ENCODE measurements at regions not wholly inside any gene's neighbourhood (a gene's known extent, or its start where the extent isn't known, plus 50 kb on each side); places are given as distances from the start of the nearest gene placed in this dataset.
"Not testable (repeated sequence)": the region's sequence is repeated elsewhere in the genome, so short reads cannot be mapped to it uniquely, and the experiment has no call there.

- Histone ChIP-seq H3K4me3 (ENCODE audit: low read depth, low read length, poor library complexity, severe bottlenecking) (peak overlapping the region; percentile 47), H3K4me1 (ENCODE audit: insufficient read depth, low read length, poor library complexity, severe bottlenecking) (peaks cover 16% of the 10 kb centered on the region), H3K9me3 (ENCODE audit: low read depth, low read length, poor library complexity, severe bottlenecking) (no peaks in the 10 kb centered on the region), H3K27me3 (replicated peaks; ENCODE audit: insufficient read depth, low read depth, low read length, poor library complexity) (no peaks in the 10 kb centered on the region), H3K27ac (ENCODE audit: low read depth, low read length, poor library complexity, severe bottlenecking) (peak overlapping the region; percentile 91), H3K36me3 (ENCODE audit: insufficient read depth, low read length, poor library complexity, severe bottlenecking) (no peaks in the 10 kb centered on the region)
- ChIA-PET POLR2A (ENCODE audit: low non-redundant PET) (no interaction called here), CTCF (no interaction called here)
- intact Hi-C loops (cut with micrococcal nuclease; ENCODE audit: unreplicated experiment): no loop called here
- TF ChIP-seq CTCF (conservative IDR thresholded peaks at IDR 0.05; ENCODE audit: low read depth, low read length) (no peak), EZH2 (IDR thresholded peaks at IDR 0.05; ENCODE audit: borderline replicate concordance, low read depth, low read length, poor library complexity, severe bottlenecking) (no peak)
- peak; percentile 41 for DNase-seq (ENCODE audit: low spot score)
- BruUV-seq (replicated peaks): no TSS peak
Observed at GRCh38 chr9:129414377-129414992, 206.4 kb downstream of the C9orf50 start.

DNA sequence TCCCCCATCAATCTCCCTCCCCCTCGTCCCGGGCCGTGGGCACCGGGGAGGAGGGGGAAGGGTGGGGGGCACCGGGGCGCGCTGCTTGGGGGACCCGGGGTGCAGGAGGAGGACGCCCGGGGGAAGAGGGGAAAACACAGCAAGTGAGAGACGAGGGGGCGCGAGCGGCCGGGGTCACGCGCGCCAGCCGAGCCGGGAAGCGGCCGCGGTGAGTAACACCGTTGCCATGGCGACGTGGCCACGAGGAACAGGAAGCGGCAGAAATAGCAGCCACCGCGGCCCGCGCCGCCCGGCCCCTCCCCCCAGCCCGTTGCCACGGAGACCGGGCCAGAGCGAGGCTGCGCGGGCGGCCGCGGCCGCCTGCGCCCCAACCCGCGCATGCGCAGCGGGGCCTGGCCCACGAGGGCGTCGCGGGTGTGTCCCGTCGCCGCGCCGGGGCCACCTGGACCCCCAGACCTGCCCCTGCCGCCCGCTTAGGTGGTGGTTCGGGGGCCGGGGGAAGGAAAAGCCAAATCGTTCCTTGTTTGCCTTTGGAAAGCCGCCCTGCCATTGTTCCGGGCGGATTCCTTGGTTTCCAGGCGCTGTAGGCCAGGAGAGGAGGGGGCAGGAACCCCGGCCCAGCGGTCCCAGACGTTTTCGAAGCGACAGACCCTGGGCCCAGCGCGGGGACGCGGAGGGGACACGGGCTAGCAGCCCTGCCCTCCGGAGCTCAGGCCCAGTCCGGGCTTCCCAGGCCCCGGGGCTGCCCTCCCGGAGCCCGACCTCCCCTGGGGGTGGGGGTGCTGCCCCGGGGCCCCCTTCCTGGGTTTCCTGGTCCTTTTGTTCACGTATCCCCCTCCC is 207.1 kb downstream of the C9orf50 start:
- CTCF ChIA-PET: interaction anchor here (0.7 kb wide), 1 partner anchor 93 kb away, joined by 3 read pairs; no protein-coding TSS in a partner anchor
- DNase-seq (ENCODE audit: low spot score): peak; percentile 97
- Histone ChIP-seq H3K27ac (ENCODE audit: low read depth, low read length, poor library complexity, severe bottlenecking) (peak overlapping the region; percentile 91), H3K27me3 (replicated peaks; ENCODE audit: insufficient read depth, low read depth, low read length, poor library complexity) (no peaks in the 10 kb centered on the region), H3K9me3 (ENCODE audit: low read depth, low read length, poor library complexity, severe bottlenecking) (no peaks in the 10 kb centered on the region), H3K4me1 (ENCODE audit: insufficient read depth, low read length, poor library complexity, severe bottlenecking) (peaks cover 16% of the 10 kb centered on the region), H3K36me3 (ENCODE audit: insufficient read depth, low read length, poor library complexity, severe bottlenecking) (no peaks in the 10 kb centered on the region), H3K4me3 (ENCODE audit: low read depth, low read length, poor library complexity, severe bottlenecking) (peak overlapping the region; percentile 47)
- POLR2A ChIA-PET (ENCODE audit: low non-redundant PET): interaction anchor here (0.5 kb wide), 1 partner anchor 90 kb away, joined by 9 read pairs; no protein-coding TSS in a partner anchor
- intact Hi-C loops (cut with micrococcal nuclease; ENCODE audit: unreplicated experiment): no loop called here
- TF ChIP-seq EZH2 (IDR thresholded peaks at IDR 0.05; ENCODE audit: borderline replicate concordance, low read depth, low read length, poor library complexity, severe bottlenecking): no peak
- no peak for TF ChIP-seq CTCF (conservative IDR thresholded peaks at IDR 0.05; ENCODE audit: low read depth, low read length)
- TSS peak; percentile 96 for BruUV-seq (replicated peaks)

DNA sequence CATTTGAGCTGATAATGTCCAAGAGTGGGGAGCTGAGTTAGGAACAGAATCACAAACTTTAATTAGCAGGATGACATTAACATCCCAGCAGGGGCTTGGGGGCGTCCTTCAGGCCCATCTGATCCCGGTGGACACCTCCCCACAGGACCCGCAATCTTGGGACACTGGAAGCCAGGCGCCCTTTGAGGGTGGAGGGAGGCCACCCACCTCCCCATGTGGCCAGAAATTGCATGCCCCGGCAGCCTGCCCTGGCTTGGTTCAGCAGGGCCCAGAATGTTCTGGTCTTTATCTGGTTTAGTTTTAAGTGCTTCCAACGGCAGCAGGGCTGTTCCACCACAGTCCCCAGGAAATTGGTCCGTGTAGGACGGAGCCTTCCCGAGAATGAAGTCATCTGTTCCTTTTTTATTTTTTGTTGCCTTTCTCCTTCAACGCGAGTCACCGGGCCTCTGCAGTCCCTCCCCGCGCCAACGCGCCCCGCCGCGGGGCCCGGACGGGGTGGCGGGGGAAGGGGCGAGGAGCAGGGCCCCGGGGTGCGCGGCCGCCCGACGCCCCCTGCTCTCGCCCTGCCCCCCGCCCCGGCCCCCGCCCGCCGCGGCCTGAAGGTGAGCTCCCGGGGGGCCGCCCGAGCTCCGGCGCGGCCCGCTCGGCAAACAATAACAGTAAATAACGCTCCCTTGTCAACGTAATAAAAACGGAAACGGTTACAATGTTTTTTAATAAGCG is 207.9 kb downstream of the C9orf50 start:
- ChIA-PET CTCF (interaction anchor here (0.7 kb wide), 1 partner anchor 92 kb away, joined by 3 read pairs; no protein-coding TSS in a partner anchor), POLR2A (ENCODE audit: low non-redundant PET) (no interaction called here)
- no peak for TF ChIP-seq CTCF (conservative IDR thresholded peaks at IDR 0.05; ENCODE audit: low read depth, low read length)
- no peak for TF ChIP-seq EZH2 (IDR thresholded peaks at IDR 0.05; ENCODE audit: borderline replicate concordance, low read depth, low read length, poor library complexity, severe bottlenecking)
- DNase-seq (ENCODE audit: low spot score): peak; percentile 69
- no peaks in the 10 kb centered on the region for H3K27me3 ChIP-seq (replicated peaks; ENCODE audit: insufficient read depth, low read depth, low read length, poor library complexity)
- H3K27ac ChIP-seq (ENCODE audit: low read depth, low read length, poor library complexity, severe bottlenecking): peak overlapping the region; percentile 91
- no TSS peak for BruUV-seq (replicated peaks)
- H3K4me1 ChIP-seq (ENCODE audit: insufficient read depth, low read length, poor library complexity, severe bottlenecking): peaks cover 16% of the 10 kb centered on the region
- H3K9me3 ChIP-seq (ENCODE audit: low read depth, low read length, poor library complexity, severe bottlenecking): no peaks in the 10 kb centered on the region
- intact Hi-C loops (cut with micrococcal nuclease; ENCODE audit: unreplicated experiment): no loop called here
- H3K4me3 ChIP-seq (ENCODE audit: low read depth, low read length, poor library complexity, severe bottlenecking): peak overlapping the region; percentile 47
- no peaks in the 10 kb centered on the region for H3K36me3 ChIP-seq (ENCODE audit: insufficient read depth, low read length, poor library complexity, severe bottlenecking)

GRCh38 chr9:129412176-129412813 is 208.6 kb downstream of the C9orf50 start:
- H3K4me3 ChIP-seq (ENCODE audit: low read depth, low read length, poor library complexity, severe bottlenecking); H3K27me3 ChIP-seq (replicated peaks; ENCODE audit: insufficient read depth, low read depth, low read length, poor library complexity); BruUV-seq (replicated peaks); H3K36me3 ChIP-seq (ENCODE audit: insufficient read depth, low read length, poor library complexity, severe bottlenecking); intact Hi-C loops (cut with micrococcal nuclease; ENCODE audit: unreplicated experiment); POLR2A ChIA-PET (ENCODE audit: low non-redundant PET); H3K9me3 ChIP-seq (ENCODE audit: low read depth, low read length, poor library complexity, severe bottlenecking); DNase-seq (ENCODE audit: low spot score); CTCF ChIA-PET: not testable (repeated sequence)
- peak overlapping the region; percentile 91 for H3K27ac ChIP-seq (ENCODE audit: low read depth, low read length, poor library complexity, severe bottlenecking)
- H3K4me1 ChIP-seq (ENCODE audit: insufficient read depth, low read length, poor library complexity, severe bottlenecking): peaks cover 16% of the 10 kb centered on the region
